Omental fat pad (tissue), 3 donors: ENCODE measurements at regions not wholly inside any gene's neighbourhood (a gene's known extent, or its start where the extent isn't known, plus 50 kb on each side); places are given as distances from the start of the nearest gene placed in this dataset.

ENCODE experiments used
- ATAC-seq: fragments of 150-250 bp; one replicate; pipeline ENCODE4 v1.9.1; 2016; ENCODE audit warnings: mild to moderate bottlenecking, moderate library complexity; ENCODE audit not compliant: low FRiP score
- DNase-seq: peaks from one replicate; pipeline ENCODE4 v3.0.0-alpha.2; 2019; ENCODE audit warnings: low spot score
- CTCF ChIP-seq, 3 donors: fragments of 450-650 bp; IDR thresholded peaks; one replicate each; pipeline ENCODE4 v1.5.1; 2016 to 2017; ENCODE audit warnings: antibody characterized with exemption in 3 of 3, mild to moderate bottlenecking in 3 of 3, moderate library complexity in 2 of 3

GRCh38 chr5:2382776-2383697 is 368.4 kb downstream of the IRX2 start:
- DNase-seq (no peak), ATAC-seq (no peak)
- TF ChIP-seq CTCF (IDR thresholded peaks at IDR 0.05) = no peak

- ATAC-seq = no peak
- no peak for DNase-seq
- TF ChIP-seq CTCF (IDR thresholded peaks at IDR 0.05) = no peak
Measured at GRCh38 chr5:2381861-2382260, 369.6 kb downstream of the IRX2 start.

GRCh38 chr5:2381070-2381469 is 370.4 kb downstream of the IRX2 start:
- DNase-seq = no peak
- ATAC-seq = no peak

GRCh38 chr5:2378976-2379375 is 372.5 kb downstream of the IRX2 start:
- no peak for TF ChIP-seq CTCF (IDR thresholded peaks at IDR 0.05)
- no peak for DNase-seq

More at GRCh38 chr5:2381070-2381469, 370.4 kb downstream of the IRX2 start:
- TF ChIP-seq CTCF (IDR thresholded peaks at IDR 0.05) = no peak

GRCh38 chr5:2378108-2378507 is 373.4 kb downstream of the IRX2 start:
- no peak for TF ChIP-seq CTCF (IDR thresholded peaks at IDR 0.05)
- DNase-seq (no peak), ATAC-seq (no peak)

More at GRCh38 chr5:2378976-2379375, 372.5 kb downstream of the IRX2 start:
- no peak for ATAC-seq

GRCh38 chr5:2376486-2376885 is 375.0 kb downstream of the IRX2 start:
- ATAC-seq = no peak
- no peak for TF ChIP-seq CTCF (IDR thresholded peaks at IDR 0.05)
- no peak for DNase-seq

DNA sequence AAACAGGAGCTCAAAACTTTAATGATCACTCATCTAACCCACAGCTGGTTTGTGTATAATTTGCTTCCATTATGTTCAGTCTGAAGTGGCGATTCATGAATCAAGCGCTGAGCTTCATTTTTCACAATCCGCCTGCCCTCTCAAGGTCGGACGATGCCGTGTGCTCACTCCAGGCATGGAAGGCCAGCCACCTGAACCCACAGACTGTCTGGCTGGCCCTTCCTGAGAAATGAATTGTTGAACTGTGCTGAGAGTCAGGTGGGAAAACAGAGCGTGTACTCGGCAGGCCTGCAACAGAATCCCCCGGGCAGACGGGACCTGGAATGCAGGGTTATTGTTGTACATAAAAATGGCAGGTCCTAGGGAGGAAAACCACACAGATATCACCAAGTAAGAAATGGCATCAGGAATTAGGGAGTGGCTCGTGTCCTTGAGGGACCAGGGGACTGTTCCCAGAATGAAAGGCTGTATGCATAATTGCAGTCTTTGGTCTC is 375.7 kb downstream of the IRX2 start:
- no peak for ATAC-seq
- no peak for DNase-seq
- TF ChIP-seq CTCF (IDR thresholded peaks at IDR 0.05) = no peak
